ENCODE measurements at regions not wholly inside any gene's neighbourhood (a gene's known extent, or its start where the extent isn't known, plus 50 kb on each side); places are given as distances from the start of the nearest gene placed in this dataset.

DNA sequence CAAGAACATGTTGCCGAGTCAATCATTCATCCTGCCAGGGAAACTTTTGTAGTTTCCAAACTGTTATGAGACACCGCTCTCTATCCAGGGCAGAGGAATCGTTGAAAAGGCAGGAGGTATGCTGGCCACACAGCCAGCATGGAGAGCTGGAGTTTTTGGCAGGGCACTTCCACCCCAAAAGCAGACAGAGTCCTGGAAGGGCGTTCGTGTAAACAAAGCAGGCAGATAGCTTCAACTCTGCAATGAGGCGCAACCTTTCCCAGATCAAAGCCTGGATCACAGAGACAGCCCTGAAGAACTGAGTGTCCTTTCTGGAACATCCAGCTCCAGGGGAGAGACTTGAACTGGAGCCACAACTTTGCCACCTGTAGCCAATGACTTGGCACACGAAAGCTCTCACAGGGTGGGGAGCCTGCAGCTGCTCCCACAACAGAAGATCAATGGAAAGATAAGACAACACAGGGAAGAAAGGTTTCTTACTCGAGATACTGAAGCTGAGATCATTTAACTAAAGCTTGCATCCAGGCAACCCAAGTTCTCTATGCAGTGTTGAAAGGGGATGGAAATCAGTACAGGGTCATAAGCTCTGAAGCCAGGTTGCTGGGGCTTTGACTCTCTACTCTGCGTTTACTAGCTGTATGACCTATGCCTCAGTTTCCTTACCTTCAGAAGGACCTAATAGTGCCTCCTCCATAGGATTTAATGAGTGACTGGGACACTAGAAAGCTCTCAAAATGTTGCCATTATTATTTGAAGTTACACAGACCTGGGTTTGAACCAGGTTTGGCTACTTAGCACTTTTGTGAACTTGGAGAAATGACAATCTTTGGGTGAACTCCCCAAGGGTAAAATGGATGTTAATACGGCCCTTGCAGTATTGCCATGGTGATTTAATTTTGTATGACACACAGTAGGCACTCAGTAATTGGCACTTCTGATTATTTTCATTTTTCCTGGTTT is 434.8 kb upstream of the NPVF start:
- ChIA-PET CTCF (interaction anchor here (1.5 kb wide), 1 partner anchor 98 kb away, joined by 3 read pairs; no protein-coding TSS in a partner anchor), POLR2A (no interaction called here)
- DNase-seq (ENCODE audit: extremely low spot score), result no peak
- TF ChIP-seq, protein P1, sequence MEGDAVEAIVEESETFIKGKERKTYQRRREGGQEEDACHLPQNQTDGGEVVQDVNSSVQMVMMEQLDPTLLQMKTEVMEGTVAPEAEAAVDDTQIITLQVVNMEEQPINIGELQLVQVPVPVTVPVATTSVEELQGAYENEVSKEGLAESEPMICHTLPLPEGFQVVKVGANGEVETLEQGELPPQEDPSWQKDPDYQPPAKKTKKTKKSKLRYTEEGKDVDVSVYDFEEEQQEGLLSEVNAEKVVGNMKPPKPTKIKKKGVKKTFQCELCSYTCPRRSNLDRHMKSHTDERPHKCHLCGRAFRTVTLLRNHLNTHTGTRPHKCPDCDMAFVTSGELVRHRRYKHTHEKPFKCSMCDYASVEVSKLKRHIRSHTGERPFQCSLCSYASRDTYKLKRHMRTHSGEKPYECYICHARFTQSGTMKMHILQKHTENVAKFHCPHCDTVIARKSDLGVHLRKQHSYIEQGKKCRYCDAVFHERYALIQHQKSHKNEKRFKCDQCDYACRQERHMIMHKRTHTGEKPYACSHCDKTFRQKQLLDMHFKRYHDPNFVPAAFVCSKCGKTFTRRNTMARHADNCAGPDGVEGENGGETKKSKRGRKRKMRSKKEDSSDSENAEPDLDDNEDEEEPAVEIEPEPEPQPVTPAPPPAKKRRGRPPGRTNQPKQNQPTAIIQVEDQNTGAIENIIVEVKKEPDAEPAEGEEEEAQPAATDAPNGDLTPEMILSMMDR (IDR thresholded peaks at IDR 0.05; ENCODE audit: control extremely low read depth, extremely low read depth, low read depth, missing control alignments), result no peak

DNA sequence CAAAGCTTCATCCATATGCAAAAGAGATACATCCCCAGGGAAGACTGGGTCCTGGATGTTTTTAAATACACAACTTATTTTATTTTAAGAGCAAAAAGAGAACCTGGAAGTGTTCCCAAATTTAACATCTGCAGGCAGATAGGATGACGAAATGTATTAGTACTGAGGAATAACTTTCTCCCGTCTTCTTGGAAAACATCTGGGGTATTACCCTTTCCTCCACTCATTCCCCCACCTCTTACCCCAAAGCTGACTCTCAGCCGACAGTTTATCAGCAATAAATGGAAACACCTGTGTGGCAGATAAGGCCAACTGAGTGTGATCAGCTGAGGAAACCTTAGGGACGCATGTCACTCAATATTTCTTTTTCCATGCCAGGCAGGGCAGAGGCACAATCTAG is 435.6 kb upstream of the NPVF start:
- TF ChIP-seq, protein P1 (IDR thresholded peaks at IDR 0.05; ENCODE audit: control extremely low read depth, extremely low read depth, low read depth, missing control alignments), result no peak
- ChIA-PET CTCF (no interaction called here), POLR2A (no interaction called here)
- no peak for DNase-seq (ENCODE audit: extremely low spot score)

DNA sequence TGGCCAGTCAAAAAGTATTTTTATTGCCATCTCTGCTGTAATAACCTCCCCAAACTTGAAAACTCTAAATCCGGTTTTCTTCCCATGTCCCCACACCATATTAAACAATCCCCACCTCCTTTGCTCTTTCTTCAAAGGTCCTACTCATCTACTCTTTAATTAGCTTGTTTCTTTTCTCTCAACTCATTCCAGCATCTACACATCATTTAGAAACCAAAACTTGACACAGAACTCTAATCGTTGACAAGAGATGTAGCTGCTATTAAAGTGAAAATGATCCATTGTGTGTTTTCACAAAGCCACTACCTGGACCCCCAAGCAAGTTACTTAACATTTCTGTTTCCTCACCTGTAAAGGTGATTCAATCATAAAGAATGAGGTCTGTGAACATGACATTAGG is 436.3 kb upstream of the NPVF start:
- ChIA-PET CTCF (no interaction called here), POLR2A (no interaction called here)
- no peak for DNase-seq (ENCODE audit: extremely low spot score)
- TF ChIP-seq, protein P1 (IDR thresholded peaks at IDR 0.05; ENCODE audit: control extremely low read depth, extremely low read depth, low read depth, missing control alignments), result no peak

DNA sequence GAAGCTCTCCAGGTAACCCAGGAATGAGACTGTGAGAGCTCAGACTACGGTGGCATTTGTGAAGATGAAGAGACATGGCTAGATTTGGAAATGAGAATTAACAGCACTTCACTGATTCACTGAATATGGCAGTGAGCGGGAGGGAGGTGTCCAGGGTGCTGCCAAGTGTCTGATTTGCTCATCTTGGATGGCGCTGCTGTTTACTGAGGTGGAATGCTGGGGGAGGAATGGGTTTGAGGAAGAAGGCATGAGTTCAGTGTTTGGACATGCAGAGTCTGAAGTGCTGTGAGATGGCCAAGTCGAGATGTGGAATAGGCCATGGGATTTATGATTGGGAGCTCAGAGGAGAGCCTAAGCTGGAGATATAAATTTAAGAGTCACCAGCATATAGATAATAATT is 437.1 kb upstream of the NPVF start:
- no peak for DNase-seq (ENCODE audit: extremely low spot score)
- TF ChIP-seq, protein P1 (IDR thresholded peaks at IDR 0.05; ENCODE audit: control extremely low read depth, extremely low read depth, low read depth, missing control alignments), result no peak
- CTCF ChIA-PET, result no interaction called here
- POLR2A ChIA-PET, result no interaction called here

DNA sequence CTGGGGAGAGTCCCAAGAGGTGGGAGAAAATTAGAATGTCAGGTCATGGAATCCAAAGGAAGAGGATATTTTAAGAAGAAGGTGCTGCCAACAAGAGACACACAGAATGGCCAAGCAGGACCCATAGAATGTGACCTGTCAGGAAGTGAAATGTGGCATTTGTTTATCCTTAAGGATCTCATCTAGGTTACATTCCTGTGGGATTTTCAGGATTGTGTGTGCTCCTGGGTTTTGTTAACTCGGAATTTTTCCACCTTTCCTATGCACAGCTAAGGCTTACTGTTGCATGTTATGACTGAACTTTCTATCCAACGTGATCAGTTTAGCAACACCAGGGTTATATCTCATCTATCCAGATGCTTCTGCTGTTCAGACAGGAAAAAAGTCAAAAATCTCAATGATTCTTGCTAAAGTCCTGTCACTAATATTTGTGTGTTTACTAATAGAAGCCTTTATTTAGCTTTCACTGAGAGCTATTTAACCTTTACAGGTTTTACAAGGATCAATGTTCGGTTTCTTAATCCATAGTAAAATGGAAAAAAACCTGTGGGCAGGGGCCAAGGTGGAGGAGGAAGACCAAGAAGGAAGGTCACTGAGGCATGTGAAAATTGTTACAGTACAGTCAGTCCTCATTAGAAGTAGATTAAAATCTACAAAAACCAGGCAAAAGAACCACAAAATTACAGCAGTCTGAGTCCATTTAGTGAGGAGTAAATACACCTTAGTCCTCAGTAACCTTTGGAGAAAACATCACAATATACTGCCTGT is 437.8 kb upstream of the NPVF start:
- ChIA-PET CTCF (no interaction called here), POLR2A (no interaction called here)
- TF ChIP-seq, protein P1 (IDR thresholded peaks at IDR 0.05; ENCODE audit: control extremely low read depth, extremely low read depth, low read depth, missing control alignments), result no peak
- no peak for DNase-seq (ENCODE audit: extremely low spot score)

DNA sequence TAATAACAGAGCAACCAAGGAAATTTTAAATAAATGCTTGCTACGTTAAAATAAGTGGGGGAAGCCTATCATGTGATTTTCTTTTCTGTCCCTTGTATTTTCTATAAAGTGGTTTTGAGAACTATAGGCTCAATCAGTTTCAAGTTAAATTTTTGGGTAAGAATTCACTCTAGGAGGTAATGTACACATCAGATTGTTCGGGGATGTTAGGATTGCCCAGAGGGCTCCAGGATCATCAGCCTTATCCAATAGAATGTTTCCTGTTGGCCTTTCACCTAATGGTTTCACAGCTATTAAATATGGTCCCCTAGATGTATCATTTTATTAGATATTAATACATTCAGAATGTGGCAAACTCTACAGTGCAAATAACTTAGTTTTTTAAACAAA is 438.4 kb upstream of the NPVF start:
- TF ChIP-seq, protein P1 (IDR thresholded peaks at IDR 0.05; ENCODE audit: control extremely low read depth, extremely low read depth, low read depth, missing control alignments), result no peak
- ChIA-PET POLR2A (no interaction called here), CTCF (no interaction called here)
- DNase-seq (ENCODE audit: extremely low spot score), result no peak

Measured in GM10248 (cell line).